Keratinocyte (primary cell): ENCODE measurements at regions not wholly inside any gene's neighbourhood (a gene's known extent, or its start where the extent isn't known, plus 50 kb on each side); places are given as distances from the start of the nearest gene placed in this dataset.

Source experiments
- DNase-seq: peaks from one replicate; pipeline ENCODE4 v3.0.0-alpha.2; 2011; ENCODE audit warnings: low read depth, missing footprints, low spot score
- FAIRE-seq: peaks from 2 replicates; lab custom pipeline; 2011; peaks lifted over from hg19 to GRCh38; lab: Jason Lieb, UNC
- H2AFZ ChIP-seq: 2 replicates; pipeline ENCODE4 v1.6.0; 2012; ENCODE audit warnings: low read length, control low read depth, inconsistent platforms; ENCODE audit not compliant: control insufficient read depth
- H3K27ac ChIP-seq: 2 replicates; pipeline ENCODE4 v1.5.1; 2011; ENCODE audit warnings: low read length; ENCODE audit not compliant: control insufficient read depth, insufficient read depth
- H3K27me3 ChIP-seq: 3 replicates; pipeline ENCODE4 v1.6.0; 2011; ENCODE audit warnings: low read length; ENCODE audit not compliant: control insufficient read depth, insufficient read depth; ENCODE audit errors: extremely low read depth
- H3K36me3 ChIP-seq, 2 experiments: 2 replicates in 1 of 2; 3 replicates in 1 of 2; pipeline ENCODE4 v1.5.1; 2011; ENCODE audit warnings: low read length in 2 of 2, mild to moderate bottlenecking in 1 of 2; ENCODE audit not compliant: control insufficient read depth in 2 of 2, insufficient read depth in 2 of 2; ENCODE audit errors: extremely low read depth in 1 of 2
- H3K4me1 ChIP-seq: 3 replicates; pipeline ENCODE4 v1.5.1; 2011; ENCODE audit warnings: low read length; ENCODE audit not compliant: control insufficient read depth, insufficient read depth; ENCODE audit errors: extremely low read depth
- H3K4me2 ChIP-seq: 3 replicates; pipeline ENCODE4 v1.6.0; 2011; ENCODE audit warnings: low read depth, low read length; ENCODE audit not compliant: control insufficient read depth, insufficient read depth; ENCODE audit errors: extremely low read depth
- H3K4me3 ChIP-seq, 3 experiments: fragments of 200-600 bp in 1 of 3; sonication (generic) in 1 of 3; 2 replicates in 2 of 3; 3 replicates in 1 of 3; pipeline ENCODE4 v1.5.1; 2011 to 2016; ENCODE audit warnings: low read length in 3 of 3, mild to moderate bottlenecking in 3 of 3, control low read depth in 2 of 3, inconsistent platforms in 1 of 3, low read depth in 1 of 3, mixed read lengths in 1 of 3, mixed run types in 1 of 3, moderate library complexity in 1 of 3; ENCODE audit not compliant: control insufficient read depth in 2 of 3, insufficient read depth in 2 of 3; ENCODE audit errors: extremely low read depth in 1 of 3
- H3K79me2 ChIP-seq: 2 replicates; pipeline ENCODE4 v1.6.0; 2012; ENCODE audit warnings: low read length; ENCODE audit not compliant: control insufficient read depth, insufficient read depth
- H3K9ac ChIP-seq: 3 replicates; pipeline ENCODE4 v1.6.0; 2011; ENCODE audit warnings: low read length; ENCODE audit not compliant: control insufficient read depth, insufficient read depth; ENCODE audit errors: extremely low read depth
- H3K9me1 ChIP-seq: 3 replicates; pipeline ENCODE4 v1.6.0; 2011; ENCODE audit warnings: low read length; ENCODE audit not compliant: control insufficient read depth, insufficient read depth; ENCODE audit errors: extremely low read depth
- H3K9me3 ChIP-seq: 2 replicates; pipeline ENCODE4 v1.5.1; 2012; ENCODE audit warnings: low read depth, low read length; ENCODE audit not compliant: control insufficient read depth
- H4K20me1 ChIP-seq: 3 replicates; pipeline ENCODE4 v1.6.0; 2011; ENCODE audit warnings: low read length; ENCODE audit not compliant: control insufficient read depth, insufficient read depth; ENCODE audit errors: extremely low read depth
- EZH2 ChIP-seq: IDR thresholded peaks from one replicate; pipeline ENCODE4 v1.6.1; 2012; ENCODE audit warnings: inconsistent platforms, mild to moderate bottlenecking, low read length, moderate library complexity
- dilution Hi-C: fragments of 300-500 bp; cut with MboI; formaldehyde crosslinking; loops from one replicate; pipeline ENCODE4 v1.7.0; 2020; ENCODE audit warnings: low sequenced_read_pairs; ENCODE audit not compliant: extremely low pct_ligation_motif_present
- TF ChIP-seq, protein P1 (sequence below), 3 experiments: IDR thresholded peaks in 1 of 3; conservative IDR thresholded peaks in 1 of 3; optimal IDR thresholded peaks in 1 of 3; 2 replicates in 2 of 3; 3 replicates in 1 of 3; pipeline versions ENCODE3 to v1.5.1; 2011; ENCODE audit warnings: low read length in 3 of 3, mild to moderate bottlenecking in 3 of 3, moderate library complexity in 2 of 3, control low read depth in 1 of 3, inconsistent platforms in 1 of 3; ENCODE audit not compliant: insufficient read depth in 2 of 3; ENCODE audit errors: extremely low read depth in 1 of 3

DNA sequence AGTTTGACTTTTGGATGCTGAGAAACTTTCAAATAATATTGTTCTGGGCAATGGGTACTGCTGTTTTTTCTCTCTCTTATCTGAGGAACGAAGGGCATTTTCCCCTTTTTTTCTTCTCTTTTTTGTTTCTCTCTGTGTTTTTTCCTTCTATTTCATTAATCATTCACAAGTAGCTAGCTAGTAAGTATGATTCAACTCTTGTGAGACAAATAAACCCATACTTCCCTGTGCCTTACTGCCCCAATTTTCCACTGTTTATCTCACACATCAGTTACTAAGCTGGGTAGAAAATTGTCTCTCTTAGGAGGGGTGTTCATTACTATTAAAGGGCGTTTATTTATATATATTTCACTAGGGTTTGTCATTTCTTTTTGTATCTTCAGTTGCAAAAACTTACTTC is 437.6 kb downstream of the RERGL start:
- no peak for DNase-seq
- Histone ChIP-seq H3K4me1 (no peaks in the 10 kb centered on the region), H3K4me2 (no peak overlapping the region), H3K9ac (no peak overlapping the region), H3K9me1 (no peaks in the 10 kb centered on the region), H3K27ac (no peak overlapping the region), H3K36me3 (no peaks in the 10 kb centered on the region), H2AFZ (no peak overlapping the region), H3K9me3 (no peaks in the 10 kb centered on the region), H3K4me3 (no peak overlapping the region), H4K20me1 (no peaks in the 10 kb centered on the region), H3K79me2 (no peaks in the 10 kb centered on the region), H3K27me3 (no peaks in the 10 kb centered on the region)
- TF ChIP-seq, protein P1, sequence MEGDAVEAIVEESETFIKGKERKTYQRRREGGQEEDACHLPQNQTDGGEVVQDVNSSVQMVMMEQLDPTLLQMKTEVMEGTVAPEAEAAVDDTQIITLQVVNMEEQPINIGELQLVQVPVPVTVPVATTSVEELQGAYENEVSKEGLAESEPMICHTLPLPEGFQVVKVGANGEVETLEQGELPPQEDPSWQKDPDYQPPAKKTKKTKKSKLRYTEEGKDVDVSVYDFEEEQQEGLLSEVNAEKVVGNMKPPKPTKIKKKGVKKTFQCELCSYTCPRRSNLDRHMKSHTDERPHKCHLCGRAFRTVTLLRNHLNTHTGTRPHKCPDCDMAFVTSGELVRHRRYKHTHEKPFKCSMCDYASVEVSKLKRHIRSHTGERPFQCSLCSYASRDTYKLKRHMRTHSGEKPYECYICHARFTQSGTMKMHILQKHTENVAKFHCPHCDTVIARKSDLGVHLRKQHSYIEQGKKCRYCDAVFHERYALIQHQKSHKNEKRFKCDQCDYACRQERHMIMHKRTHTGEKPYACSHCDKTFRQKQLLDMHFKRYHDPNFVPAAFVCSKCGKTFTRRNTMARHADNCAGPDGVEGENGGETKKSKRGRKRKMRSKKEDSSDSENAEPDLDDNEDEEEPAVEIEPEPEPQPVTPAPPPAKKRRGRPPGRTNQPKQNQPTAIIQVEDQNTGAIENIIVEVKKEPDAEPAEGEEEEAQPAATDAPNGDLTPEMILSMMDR (optimal IDR thresholded peaks at IDR 0.05 in 1 of 3, IDR thresholded peaks at IDR 0.05 in 1 of 3, conservative IDR thresholded peaks at IDR 0.05 in 1 of 3; ENCODE audit: extremely low read depth in 1 of 3, insufficient read depth in 2 of 3, low read length in 3 of 3): no peak
- no peak for TF ChIP-seq EZH2
- dilution Hi-C loops: no loop called here
- no peak for FAIRE-seq

DNA sequence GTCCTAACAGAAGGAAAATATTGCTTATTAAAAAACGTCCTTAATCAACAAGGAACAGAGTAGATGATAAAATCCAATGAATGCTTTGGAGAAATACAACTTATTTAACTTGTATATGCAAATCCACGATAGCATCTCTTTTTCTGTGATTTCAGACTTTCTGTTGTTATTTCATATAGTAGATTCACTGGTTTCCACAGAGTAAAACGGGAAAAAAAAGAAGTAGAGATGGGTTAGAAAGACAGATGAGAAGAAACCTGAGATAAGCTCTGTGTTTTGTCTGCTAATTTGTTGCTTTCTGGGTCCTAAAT is 447.7 kb downstream of the RERGL start:
- dilution Hi-C loops: no loop called here
- no peak overlapping the region for H3K9ac ChIP-seq
- no peak overlapping the region for H3K4me3 ChIP-seq
- no peak for TF ChIP-seq EZH2
- TF ChIP-seq, protein P1 (optimal IDR thresholded peaks at IDR 0.05 in 1 of 3, IDR thresholded peaks at IDR 0.05 in 1 of 3, conservative IDR thresholded peaks at IDR 0.05 in 1 of 3; ENCODE audit: extremely low read depth in 1 of 3, insufficient read depth in 2 of 3, low read length in 3 of 3): no peak
- no peaks in the 10 kb centered on the region for H4K20me1 ChIP-seq
- H3K36me3 ChIP-seq: no peaks in the 10 kb centered on the region
- DNase-seq (no peak), FAIRE-seq (no peak)
- H3K4me1 ChIP-seq: no peaks in the 10 kb centered on the region
- no peak overlapping the region for H3K27ac ChIP-seq
- no peaks in the 10 kb centered on the region for H3K9me3 ChIP-seq
- H3K9me1 ChIP-seq: no peaks in the 10 kb centered on the region
- no peaks in the 10 kb centered on the region for H3K79me2 ChIP-seq
- no peak overlapping the region for H3K4me2 ChIP-seq
- H2AFZ ChIP-seq: no peak overlapping the region
- H3K27me3 ChIP-seq: no peaks in the 10 kb centered on the region
